ENCODE measurements at regions not wholly inside any gene's neighbourhood (a gene's known extent, or its start where the extent isn't known, plus 50 kb on each side); places are given as distances from the start of the nearest gene placed in this dataset.

GRCh38 chr2:17303054-17303453 is 215.2 kb downstream of the RAD51AP2 start:
- H3K4me1 ChIP-seq = no peaks in the 10 kb centered on the region
- no peaks in the 10 kb centered on the region for H3K27me3 ChIP-seq
- no peak for DNase-seq (ENCODE audit: low spot score in 2 of 2)
- no peaks in the 10 kb centered on the region for H3K36me3 ChIP-seq
- H3K4me3 ChIP-seq = no peak overlapping the region
- WGBS = 88% methylated on average over 4 of the region's 4 CpGs
- no peaks in the 10 kb centered on the region for H3K9me3 ChIP-seq
- H3K27ac ChIP-seq = no peak overlapping the region
- TF ChIP-seq POLR2A (IDR thresholded peaks at IDR 0.05) = no peak
- no peak for TF ChIP-seq CTCF (IDR thresholded peaks at IDR 0.05)
- TF ChIP-seq EP300 (IDR thresholded peaks at IDR 0.05) = no peak
- no peak for TF ChIP-seq POLR2AphosphoS5 (IDR thresholded peaks at IDR 0.05)

GRCh38 chr2:17302281-17302680 is 216.0 kb downstream of the RAD51AP2 start:
- H3K36me3 ChIP-seq = no peaks in the 10 kb centered on the region
- H3K27ac ChIP-seq = no peak overlapping the region
- TF ChIP-seq POLR2A (IDR thresholded peaks at IDR 0.05) = no peak
- TF ChIP-seq POLR2AphosphoS5 (IDR thresholded peaks at IDR 0.05) = no peak
- no peak for TF ChIP-seq CTCF (IDR thresholded peaks at IDR 0.05)
- TF ChIP-seq EP300 (IDR thresholded peaks at IDR 0.05) = no peak
- 0% methylated on average over 1 of the region's 1 CpG for WGBS
- no peak overlapping the region for H3K4me3 ChIP-seq
- no peak for DNase-seq (ENCODE audit: low spot score in 2 of 2)
- H3K27me3 ChIP-seq = no peaks in the 10 kb centered on the region
- H3K4me1 ChIP-seq = no peaks in the 10 kb centered on the region
- no peaks in the 10 kb centered on the region for H3K9me3 ChIP-seq

GRCh38 chr2:17301437-17301836 is 216.8 kb downstream of the RAD51AP2 start:
- H3K9me3 ChIP-seq = no peaks in the 10 kb centered on the region
- no peaks in the 10 kb centered on the region for H3K27me3 ChIP-seq
- no peak overlapping the region for H3K27ac ChIP-seq
- no peaks in the 10 kb centered on the region for H3K4me1 ChIP-seq
- 78% methylated on average over 2 of the region's 2 CpGs for WGBS
- TF ChIP-seq EP300 (IDR thresholded peaks at IDR 0.05) (no peak), POLR2A (IDR thresholded peaks at IDR 0.05) (no peak)
- no peak for DNase-seq (ENCODE audit: low spot score in 2 of 2)
- no peaks in the 10 kb centered on the region for H3K36me3 ChIP-seq
- H3K4me3 ChIP-seq = no peak overlapping the region

GRCh38 chr2:17299891-17300540 is 218.2 kb downstream of the RAD51AP2 start:
- H3K27me3 ChIP-seq = no peaks in the 10 kb centered on the region
- no peaks in the 10 kb centered on the region for H3K4me1 ChIP-seq
- H3K36me3 ChIP-seq = no peaks in the 10 kb centered on the region
- no peaks in the 10 kb centered on the region for H3K9me3 ChIP-seq
- no peak for DNase-seq (ENCODE audit: low spot score in 2 of 2)
- H3K27ac ChIP-seq = no peak overlapping the region
- no peak overlapping the region for H3K4me3 ChIP-seq
- TF ChIP-seq POLR2AphosphoS5 (IDR thresholded peaks at IDR 0.05) (no peak), POLR2A (IDR thresholded peaks at IDR 0.05) (no peak), EP300 (IDR thresholded peaks at IDR 0.05) (no peak), CTCF (IDR thresholded peaks at IDR 0.05) (no peak)

- no peak for DNase-seq (ENCODE audit: low spot score in 2 of 2)
- Histone ChIP-seq H3K27ac (no peak overlapping the region), H3K9me3 (no peaks in the 10 kb centered on the region), H3K27me3 (no peaks in the 10 kb centered on the region), H3K36me3 (no peaks in the 10 kb centered on the region), H3K4me1 (no peaks in the 10 kb centered on the region), H3K4me3 (no peak overlapping the region)
- WGBS = 95% methylated on average over 2 of the region's 2 CpGs
- TF ChIP-seq EP300 (IDR thresholded peaks at IDR 0.05) = no peak
- TF ChIP-seq CTCF (IDR thresholded peaks at IDR 0.05) = no peak
- TF ChIP-seq POLR2AphosphoS5 (IDR thresholded peaks at IDR 0.05) = no peak
- no peak for TF ChIP-seq POLR2A (IDR thresholded peaks at IDR 0.05)
These were observed 219.8 kb downstream of the RAD51AP2 start for GRCh38 chr2:17298453-17298852.

GRCh38 chr2:17296686-17297085 is 221.6 kb downstream of the RAD51AP2 start:
- TF ChIP-seq CTCF (IDR thresholded peaks at IDR 0.05) (no peak), EP300 (IDR thresholded peaks at IDR 0.05) (no peak), POLR2AphosphoS5 (IDR thresholded peaks at IDR 0.05) (no peak), POLR2A (IDR thresholded peaks at IDR 0.05) (no peak)
- H3K36me3 ChIP-seq = no peaks in the 10 kb centered on the region
- H3K4me3 ChIP-seq = no peak overlapping the region
- no peaks in the 10 kb centered on the region for H3K27me3 ChIP-seq
- no peaks in the 10 kb centered on the region for H3K9me3 ChIP-seq
- DNase-seq (ENCODE audit: low spot score in 2 of 2) = no peak
- no peak overlapping the region for H3K27ac ChIP-seq
- no peaks in the 10 kb centered on the region for H3K4me1 ChIP-seq

Measured in suprapubic skin (tissue), 4 donors.